NOMO-1 treated with dmso at 0.1 percent for 144 hours (cell line): ENCODE measurements at regions not wholly inside any gene's neighbourhood (a gene's known extent, or its start where the extent isn't known, plus 50 kb on each side); places are given as distances from the start of the nearest gene placed in this dataset.
A peak's percentile ranks its signal among the peaks of the same experiment; 100 is the strongest.
"Not testable (repeated sequence)": the region's sequence is repeated elsewhere in the genome, so short reads cannot be mapped to it uniquely, and the experiment has no call there.

Source experiments
- DNase-seq: peaks from one replicate; lab custom pipeline; 2025; ENCODE audit not compliant: unreplicated experiment; lab: John Stamatoyannopoulos, UW

DNA sequence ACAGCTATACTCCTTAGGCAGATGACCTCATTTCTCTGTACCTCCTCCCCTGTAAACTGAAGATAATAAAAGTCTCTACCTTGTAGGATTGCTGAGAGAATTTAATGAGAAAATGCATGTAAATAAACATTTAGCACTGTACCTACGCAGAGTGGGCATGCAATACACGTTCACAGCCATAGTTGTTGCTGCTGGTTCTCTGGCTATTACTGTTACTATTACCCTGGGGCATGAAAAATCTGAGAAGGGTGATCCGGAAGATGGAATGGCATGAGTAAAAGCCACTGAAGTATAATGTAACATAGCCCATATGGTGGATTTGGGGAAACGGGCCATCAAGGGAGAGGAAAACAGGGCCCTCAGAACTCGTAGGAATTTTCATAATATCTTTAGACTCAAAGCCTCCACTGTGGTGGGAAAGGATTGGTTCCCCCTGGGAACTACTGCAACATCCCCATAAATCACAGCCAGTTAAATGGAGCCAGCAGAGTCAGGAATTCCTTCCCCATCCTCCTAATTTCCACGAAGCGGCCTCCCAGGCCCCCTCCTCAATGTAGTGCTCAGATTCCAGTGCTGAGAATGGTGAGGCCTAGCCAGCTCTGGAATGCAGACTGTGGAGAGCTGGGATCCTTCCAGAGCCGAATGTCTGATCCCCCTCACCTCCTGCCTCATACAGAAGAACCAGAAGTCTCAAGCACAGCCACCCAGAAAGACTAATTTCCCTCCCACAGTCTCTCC is 205.3 kb downstream of the MN1 start:
- no peak for DNase-seq

DNA sequence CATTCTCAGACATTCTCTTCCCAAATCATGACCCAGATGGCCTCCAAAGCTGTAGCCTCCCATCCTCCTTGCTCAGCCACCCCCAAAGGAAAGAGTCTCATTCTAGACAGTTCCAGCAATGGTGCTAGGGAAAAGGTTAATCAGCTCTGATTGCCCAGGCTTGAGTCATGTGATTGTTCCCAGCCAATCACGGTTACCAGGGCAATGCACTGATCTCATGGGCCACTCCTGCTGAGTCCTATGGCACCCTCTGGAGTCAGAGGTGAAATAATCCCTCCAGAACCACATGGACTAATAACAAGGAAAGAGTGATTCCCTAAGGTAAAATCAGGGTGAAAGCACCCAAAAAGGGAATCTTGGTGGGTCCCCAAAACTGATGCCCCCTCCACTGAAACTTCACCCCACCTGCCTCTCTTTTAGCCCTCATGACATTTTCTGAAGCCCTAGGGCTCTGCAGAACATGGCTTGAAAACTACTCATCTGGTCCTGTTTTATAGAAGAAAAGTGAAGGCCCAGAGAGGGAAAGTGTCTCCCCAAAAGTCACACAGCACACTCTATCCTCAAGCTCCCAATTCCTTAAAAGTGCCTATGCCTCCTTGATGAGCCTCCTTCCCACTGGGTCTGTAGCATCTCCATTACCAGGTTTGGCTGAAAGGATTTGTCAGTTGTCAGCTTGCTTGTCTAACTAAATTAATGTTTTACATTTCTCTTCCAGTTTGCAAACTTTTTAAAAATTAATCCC is 203.7 kb downstream of the MN1 start:
- DNase-seq, result no peak

DNA sequence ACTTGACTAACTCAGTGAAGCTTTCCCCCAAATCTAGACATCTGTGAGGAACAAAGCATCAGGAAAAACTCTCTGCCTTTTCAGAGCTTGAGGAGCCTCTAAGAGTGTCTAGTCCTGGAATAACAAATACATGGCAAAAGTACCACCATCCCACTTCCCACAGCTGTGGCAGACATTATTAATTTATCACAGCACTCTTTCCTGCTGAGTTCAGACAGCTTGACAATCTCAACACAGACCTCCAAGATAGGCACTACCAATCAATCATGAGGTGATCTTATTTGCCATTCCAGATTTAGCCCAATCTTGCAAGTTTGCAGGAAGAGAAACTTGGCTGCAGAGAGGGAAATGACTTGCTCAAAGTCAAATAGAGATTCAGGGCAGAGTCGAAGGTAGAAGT is 202.8 kb downstream of the MN1 start:
- peak; percentile 62 for DNase-seq

DNA sequence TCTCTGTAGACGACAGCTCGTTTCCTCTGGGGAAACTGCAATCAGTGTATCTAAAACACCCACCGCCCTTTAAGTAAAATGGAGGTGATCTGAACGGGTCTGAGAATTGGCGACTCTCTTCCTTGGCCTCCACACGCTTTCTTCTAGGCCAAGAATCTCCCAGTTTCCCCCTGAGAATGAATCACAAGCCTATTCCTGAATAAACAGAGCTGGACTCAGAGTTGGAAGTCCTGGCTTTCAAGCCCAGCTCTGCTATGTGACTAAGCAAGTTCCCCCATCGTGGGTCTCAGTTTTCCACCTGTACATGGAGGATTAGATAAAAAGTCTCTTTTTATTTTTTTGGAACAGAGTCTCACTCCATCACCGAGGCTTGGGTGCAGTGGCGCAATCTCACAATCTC is 200.4 kb downstream of the MN1 start:
- DNase-seq, result no peak

DNA sequence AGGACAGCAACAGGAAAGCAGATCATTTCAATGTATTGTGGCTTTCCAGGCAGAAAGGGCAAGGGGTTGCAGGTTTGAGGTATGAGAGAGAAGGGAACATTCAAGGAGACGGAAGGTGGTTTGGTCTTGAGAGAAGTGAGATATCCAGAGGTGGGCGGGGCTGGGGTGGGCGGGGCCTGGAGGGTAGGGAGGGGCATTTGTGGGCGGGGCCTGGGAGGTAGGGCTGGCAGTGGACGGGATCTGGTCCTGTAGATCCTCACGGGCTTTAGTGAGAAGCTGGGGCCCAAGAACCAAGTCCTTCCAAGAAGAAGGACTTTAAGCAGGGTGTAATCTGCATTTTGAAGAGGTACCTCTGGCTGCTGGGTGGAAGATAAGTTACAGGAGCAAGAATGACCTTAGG is 199.2 kb downstream of the MN1 start:
- no peak for DNase-seq

DNA sequence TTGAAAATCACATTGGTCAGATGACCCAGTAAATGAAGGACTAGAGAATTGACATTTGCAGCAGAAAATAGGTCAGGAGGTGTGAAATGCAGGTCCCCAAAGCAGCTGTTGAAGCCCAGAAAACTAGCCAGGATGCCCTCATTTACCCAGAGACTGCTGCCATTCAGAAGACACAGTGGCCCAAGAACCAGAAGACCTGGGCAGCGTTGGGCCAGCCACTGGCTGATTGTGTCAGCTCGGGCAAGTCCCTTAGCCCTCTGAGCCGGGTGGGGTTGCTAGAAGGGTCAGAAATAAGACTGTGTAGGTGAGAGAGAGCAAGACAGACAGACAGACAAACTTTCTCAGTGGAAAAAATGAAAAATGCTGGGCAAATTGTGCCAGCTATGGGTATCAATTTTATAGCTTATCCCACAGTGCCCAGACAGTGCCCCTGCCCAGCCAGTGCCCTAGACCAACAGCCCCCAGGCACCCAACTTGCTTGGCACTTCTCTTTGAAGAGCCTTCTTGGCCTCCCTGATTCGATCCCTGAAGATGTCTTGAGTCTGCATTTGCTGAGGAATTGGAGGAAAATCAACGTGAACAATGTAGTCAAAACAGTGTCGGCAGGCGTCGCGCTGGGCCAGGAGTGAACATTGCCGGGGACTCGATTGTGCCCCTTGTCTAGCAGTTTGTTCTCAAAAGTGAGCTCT is 198.3 kb downstream of the MN1 start:
- DNase-seq, result no peak

DNA sequence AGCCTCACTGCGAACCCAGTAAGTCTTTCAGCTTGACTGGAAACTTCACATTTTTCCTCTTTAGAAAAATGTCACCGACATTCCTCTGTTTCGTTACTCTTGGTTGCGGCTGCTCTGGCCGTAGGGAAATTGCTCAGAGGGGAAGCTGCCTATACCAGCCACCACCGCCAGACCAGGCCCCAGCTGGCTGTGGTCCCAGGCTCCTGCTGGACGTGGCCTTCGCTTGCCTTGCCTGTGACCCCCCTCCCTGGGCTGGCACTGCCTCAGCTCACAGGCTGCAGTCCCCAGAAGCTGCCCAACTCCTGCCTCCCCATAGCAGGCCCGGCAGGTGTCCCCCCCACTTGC is 197.8 kb downstream of the MN1 start:
- DNase-seq, result no peak

DNA sequence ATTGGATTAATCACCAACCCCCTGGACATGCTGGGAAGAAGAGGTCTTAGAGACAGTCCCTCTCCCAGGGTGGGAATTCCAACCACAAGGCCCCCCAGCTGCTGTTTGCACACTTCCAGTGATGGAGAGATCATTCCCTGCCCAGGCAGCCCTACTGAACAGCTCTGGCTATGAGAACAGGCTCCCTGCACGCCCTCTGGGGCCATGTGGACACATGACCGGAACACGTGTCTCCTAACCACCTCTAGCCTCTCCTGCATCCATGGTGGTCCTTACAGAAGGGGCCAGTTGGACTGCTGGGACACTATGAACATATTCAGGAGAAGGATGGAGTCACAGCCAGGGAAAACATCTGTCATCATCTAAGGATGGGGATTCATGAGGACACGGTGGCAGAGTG is 196.2 kb downstream of the MN1 start:
- DNase-seq, result no peak

DNA sequence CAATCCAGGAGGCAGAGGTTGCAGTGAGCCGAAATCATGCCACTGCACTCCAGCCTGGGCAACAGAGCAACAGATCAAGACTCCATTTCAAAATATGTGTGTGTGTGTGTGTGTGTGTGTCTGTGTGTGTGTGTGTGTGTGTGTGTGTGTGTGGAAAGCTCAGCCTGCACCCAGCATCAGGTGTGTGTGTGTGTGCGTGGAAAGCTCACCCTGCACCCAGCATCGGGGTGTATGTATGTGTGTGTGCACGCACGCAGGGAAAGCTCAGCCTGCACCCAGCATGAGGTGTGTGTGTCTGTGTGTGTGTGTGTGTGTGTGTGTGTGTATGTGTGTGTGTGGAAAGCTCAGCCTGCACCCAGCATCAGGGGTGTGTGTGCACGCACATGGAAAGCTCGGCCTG is 193.8 kb downstream of the MN1 start:
- not testable (repeated sequence) for DNase-seq

DNA sequence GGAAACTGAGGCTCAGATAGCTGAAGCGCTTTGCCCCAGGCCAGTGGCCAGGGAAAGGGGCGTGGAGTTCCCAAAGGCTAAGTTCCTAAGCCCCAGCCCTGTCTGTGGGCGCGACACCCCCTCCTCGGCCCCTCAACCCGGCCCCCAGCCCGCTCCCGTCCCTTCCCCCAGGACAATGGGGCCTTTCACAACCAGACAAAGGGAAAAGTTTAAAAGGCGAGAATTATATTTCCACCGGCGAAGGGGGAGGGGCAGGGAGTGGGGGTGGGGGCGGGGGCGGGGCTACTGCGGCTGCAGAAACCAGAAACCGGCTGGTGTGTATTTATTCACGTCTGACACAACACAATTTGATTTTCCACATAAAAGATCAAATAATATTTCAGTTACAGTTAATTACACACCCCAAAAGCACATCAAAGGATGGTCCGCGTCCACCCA is 192.1 kb downstream of the MN1 start:
- no peak for DNase-seq

DNA sequence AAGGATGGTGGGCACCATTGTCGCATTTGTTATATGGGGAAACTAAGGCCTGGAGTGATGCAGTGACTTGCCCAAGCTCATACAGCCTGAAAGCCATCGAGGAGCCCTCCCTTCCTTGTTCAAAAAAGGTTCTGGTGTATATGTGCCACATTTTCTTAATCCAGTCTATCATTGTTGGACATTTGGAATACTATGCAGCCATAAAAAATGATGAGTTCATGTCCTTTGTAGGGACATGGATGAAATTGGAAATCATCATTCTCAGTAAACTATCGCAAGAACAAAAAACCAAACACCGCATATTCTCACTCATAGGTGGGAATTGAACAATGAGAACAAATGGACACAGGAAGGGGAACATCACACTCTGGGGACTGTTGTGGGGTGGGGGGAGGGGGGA is 191.4 kb downstream of the MN1 start:
- DNase-seq, result not testable (repeated sequence)

DNA sequence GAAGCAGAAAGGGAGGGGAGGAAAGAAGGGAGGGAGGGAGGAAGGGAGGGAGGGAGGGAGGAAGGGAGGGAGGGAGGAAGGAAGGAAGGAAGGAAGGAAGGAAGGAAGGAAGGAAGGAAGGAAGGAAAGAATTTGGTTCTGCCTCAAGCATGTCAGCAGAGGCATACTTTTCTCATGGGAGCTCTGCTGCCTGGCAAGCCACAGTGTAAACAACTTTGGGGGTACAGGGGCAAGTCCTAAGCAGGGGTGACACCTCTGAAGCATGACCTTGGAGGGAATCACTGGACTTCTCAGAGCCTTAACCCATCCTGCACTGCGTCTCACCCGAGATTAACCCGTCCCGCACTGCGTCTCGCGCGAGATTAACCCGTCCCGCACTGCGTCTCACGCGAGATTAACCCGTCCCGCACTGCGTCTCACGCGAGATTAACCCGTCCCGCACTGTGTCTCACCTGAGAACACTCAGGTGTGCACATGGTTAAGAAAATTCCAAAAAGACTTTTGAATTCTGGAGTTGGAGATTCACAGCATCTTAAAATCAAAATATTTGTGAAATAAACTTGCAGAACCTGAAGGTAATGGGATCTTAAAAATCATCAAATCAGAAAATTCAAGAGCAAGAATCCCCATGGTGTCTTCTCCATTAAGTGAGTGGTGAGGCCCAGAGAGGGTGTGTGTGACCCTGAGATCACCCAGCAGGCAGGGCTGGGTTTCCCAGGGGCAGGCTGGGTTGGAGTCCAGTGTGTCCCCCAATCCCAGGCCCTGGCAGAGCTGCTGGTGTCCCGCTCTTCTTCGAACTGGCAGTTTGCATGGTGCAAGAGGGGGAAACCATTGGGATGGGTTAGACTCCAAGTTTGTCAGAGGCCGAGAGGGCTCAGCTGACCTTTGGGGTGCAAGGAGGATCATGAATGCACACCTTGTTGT is 190.4 kb downstream of the MN1 start:
- no peak for DNase-seq

DNA sequence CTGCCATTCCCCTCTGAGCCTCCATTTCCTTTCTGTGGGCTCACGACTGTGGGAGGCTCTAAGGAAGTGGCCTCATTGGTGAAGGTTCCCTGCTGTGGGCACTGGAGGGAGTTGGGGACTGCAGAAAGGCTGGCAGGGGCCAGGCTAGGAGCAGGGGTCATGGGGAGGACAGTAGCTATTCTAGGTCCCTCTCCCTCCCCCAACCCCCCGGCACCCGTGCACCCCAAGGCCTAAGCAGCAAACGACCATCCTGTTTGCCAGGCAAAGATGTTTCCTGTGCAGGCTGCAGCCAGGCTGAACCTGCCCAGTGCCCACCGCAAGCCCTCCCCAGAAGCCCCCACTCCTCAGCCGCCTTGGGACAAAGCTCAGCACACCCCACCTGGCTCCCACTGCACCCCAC is 189.4 kb downstream of the MN1 start:
- DNase-seq, result no peak

DNA sequence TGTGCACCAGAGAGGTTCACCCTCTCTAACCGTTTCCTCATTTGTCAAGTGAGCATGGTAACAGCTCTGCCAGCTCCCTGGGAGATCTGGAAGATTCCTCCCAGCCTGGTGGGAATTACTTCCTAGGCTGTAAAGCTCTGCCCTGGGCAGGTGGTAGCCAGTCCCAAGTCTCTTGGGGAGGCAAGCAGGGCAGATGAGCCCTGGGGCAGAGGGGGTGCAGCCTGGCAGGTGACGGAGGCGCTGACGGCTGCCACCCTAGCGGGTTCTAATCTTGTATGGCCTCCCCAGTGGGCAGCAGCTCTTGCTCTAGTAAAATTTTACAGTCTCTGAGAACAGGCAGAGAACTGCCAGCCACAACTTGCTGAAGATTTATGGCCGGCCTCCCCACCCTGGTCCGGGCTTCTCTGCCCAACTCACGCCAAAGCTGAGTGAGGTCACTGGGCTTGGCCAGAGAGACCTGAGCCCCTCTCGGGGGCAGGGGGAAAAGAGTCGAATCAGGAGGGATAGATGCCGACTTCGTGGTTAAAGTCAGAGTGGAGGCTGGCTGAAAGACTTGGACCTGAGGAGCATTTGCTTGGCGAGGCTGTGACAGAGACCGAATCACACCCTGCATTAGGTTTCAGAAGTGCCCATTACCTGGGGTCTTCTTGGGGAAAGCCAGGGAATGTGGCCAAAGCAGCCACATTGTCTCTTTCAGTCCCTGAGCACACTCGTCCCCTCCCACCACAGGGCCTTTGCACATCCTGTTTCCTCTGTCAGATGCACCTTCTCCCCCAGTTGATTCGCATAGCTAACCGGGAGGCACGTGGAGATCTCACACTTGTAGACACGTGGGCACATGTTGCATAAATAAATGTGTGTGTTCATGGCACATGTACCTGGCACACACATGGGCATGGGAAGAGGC is 188.2 kb downstream of the MN1 start:
- DNase-seq, result no peak

DNA sequence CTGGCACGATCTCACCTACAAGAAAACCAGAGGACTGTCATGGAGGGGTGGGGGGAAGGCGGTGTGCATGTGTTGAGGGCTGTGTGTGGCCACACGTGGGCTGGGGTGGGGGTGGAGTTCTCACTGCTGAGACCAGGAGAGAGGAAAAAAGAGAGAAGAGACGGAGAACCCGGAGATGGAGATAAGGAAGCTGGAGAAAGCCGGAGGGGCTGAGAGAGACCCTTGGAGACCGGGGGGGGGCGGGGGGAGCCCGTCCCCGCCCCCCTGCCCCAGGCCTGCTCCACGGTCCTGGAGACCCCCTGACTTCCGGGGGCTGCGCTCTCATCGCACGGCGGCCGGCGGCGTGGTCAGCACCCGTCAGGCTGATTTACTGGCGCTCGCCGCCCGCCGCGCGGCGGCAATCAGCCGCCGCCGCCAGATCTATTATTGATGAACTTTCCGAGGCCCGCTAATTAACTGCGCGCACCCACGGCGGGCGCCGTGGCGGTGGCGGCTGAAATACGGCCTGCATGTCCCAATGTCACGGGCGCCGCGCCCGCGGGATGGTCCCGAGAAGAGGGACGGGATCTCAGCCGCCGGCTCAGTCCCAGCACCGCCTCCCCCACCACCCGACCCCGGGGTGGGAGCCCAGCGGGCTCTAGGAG is 187.4 kb downstream of the MN1 start:
- DNase-seq, result no peak

DNA sequence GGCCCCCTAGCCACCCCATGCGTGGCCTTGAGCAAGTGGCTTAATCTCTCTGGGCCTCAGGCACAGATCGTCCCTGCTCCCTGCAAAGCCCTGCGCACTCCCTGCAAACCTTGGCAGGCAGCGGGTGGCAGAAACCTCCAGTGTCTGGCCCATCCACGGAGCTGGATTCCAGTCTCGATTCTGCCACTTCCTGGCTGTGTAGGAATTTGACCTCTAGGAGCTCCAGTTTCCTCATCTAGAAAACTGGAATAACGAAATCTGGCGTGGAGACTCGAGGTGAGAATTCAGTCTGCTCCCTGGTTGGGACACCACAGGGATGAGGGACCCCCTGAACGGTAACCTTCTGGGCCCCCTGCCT is 186.9 kb downstream of the MN1 start:
- DNase-seq, result no peak

DNA sequence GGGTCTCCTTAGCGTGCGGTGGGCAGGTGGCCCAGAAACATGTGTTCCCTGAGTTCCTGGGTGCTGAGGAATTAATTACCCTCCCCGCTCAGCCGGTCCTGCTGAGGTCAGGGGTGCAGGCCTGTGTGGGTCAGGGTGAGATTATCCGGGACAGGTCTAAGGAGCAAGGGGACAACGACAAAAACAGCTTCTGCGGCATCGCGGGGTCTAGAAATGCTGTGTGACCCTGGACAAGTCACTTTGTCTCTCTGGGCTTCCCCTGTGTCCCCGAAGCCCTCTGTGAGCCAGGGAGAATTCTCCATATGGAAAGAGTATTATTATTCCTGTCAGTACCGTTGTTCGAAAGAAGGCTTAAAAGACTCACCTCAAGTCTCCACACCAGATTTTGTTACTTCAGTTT is 186.1 kb downstream of the MN1 start:
- no peak for DNase-seq

DNA sequence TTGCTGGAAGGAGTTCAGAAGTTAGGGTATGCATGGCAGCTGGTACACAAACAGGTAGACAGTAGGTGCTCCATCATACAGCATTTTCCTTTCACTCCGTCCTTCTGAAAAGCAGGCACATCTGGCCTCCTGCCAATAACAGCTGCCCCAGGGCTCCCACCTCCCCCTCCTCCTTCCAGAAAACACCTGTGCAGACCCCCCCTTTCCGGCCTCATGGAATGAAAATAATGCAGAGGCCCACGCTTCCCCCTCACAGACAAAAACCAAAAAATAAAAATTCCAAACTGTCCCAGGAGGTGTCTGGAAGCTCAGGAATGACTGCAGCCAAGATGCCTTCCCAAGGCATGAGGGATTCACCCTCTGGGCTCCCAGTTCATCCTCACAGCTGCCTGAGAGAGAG is 185.5 kb downstream of the MN1 start:
- no peak for DNase-seq

DNA sequence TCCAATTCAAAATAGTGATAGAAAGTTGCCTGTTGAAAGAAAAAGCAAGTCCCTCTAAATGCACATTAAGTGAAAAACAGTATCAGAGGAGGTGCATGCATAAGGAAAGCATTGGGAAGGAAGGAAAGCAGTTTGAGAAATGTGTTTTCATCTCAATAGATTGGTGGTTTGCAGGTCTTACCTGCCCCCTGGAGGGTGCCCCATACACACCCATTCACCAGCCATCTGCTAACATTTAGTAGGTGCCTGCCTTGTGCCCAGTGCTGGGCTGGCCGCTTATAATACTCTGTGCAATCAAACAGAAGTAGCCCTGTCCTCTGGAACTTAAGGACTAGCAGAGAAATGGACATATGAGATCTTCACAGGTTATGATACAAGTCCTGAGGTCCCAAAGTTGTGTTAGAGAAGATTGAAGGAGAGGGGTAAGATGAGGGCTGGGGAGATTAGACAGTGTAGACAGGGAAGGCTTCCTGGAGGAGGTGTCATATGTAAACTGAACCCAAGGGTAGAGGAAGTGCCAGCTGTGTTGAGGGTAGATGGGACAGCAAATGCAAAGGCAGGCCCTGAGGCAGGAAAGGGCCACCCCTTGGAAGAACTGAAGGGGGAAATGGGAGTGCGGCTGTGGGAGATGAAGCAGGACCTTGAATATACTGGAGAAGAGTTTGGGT is 184.2 kb downstream of the MN1 start:
- DNase-seq, result no peak
